HG02759 (cell line): ENCODE measurements at regions not wholly inside any gene's neighbourhood (a gene's known extent, or its start where the extent isn't known, plus 50 kb on each side); places are given as distances from the start of the nearest gene placed in this dataset.

Source experiments
- ATAC-seq: cut with Tn5 transposase; IDR thresholded peaks from one replicate; pipeline ENCODE4 v1.9.1; 2021; ENCODE audit warnings: mild to moderate bottlenecking, moderate library complexity; ENCODE audit not compliant: unreplicated experiment

DNA sequence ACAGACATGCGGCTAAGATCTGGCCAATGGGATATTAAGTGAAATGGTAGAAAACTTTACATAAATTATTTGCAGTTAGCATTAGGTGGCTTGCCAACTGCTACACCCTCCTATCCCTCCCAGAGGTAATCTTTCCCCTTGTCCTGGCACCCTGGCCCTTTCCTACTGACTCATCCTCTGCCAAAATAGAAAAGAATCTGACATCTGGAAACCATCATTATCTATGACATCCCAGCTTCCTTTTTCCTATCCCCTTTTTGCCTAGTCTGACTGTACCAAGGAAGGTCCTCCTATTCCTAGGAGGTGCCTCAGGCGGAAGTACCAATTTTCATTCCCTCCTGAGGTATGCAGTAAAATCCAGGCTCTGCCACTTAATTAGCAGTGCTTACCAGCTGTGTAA, 163.6 kb upstream of the KLF3 start:
- ATAC-seq, result no peak

GRCh38 chr4:38501698-38502097, 162.3 kb upstream of the KLF3 start:
- ATAC-seq, result no peak

- ATAC-seq, result peak; percentile 86
Measured at GRCh38 chr4:38503689-38504395, 160.2 kb upstream of the KLF3 start.

GRCh38 chr4:38504396-38504715, 159.6 kb upstream of the KLF3 start:
- ATAC-seq, result peak; percentile 9

DNA sequence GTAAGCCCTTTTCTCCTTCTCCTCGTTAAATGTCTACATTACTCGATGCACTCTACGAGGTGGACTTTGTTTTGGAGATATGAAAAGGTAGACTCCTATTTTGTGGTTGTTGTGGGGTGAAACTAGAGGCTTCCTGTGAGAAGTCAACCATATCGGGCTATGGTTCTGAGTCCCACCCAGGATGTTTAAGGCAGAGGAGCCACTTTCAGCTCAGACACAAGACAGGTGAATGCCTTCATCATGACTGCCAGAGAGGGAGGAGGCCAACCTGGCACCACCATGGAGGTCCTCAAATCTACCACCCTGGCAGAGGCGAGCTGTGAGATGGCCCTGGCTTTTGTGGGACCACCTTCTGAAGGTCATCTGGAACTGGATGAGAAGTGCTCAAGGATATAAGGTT, 154.4 kb upstream of the KLF3 start:
- ATAC-seq, result no peak

- no peak for ATAC-seq
Measured at GRCh38 chr4:38510201-38510600, 153.8 kb upstream of the KLF3 start.

DNA sequence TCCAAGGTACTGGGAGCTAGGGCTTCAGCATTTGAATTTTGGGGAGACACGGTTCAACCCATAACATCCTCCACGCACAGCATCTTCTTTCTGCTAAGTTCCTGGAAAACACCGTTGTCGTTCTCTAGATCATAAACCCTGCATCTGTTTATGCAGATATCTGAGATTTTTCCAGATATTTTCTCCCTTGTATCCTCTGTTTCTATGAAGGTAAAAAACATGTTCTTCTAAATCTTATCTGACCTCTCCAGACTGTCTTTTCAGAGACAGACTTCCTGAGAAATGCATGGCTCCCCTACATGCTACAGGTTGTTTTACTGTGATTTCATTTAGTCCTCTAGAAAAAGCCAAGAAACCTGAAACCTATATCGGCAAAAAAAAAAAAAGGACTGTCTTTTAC, 152.3 kb upstream of the KLF3 start:
- ATAC-seq, result no peak

GRCh38 chr4:38512840-38513239, 151.2 kb upstream of the KLF3 start:
- ATAC-seq, result no peak

GRCh38 chr4:38514465-38515146, 149.4 kb upstream of the KLF3 start:
- no peak for ATAC-seq

GRCh38 chr4:38516190-38516589, 147.8 kb upstream of the KLF3 start:
- no peak for ATAC-seq

- ATAC-seq, result no peak
Measured at GRCh38 chr4:38519666-38520065, 144.3 kb upstream of the KLF3 start.

GRCh38 chr4:38523054-38523453, 140.9 kb upstream of the KLF3 start:
- ATAC-seq, result no peak

DNA sequence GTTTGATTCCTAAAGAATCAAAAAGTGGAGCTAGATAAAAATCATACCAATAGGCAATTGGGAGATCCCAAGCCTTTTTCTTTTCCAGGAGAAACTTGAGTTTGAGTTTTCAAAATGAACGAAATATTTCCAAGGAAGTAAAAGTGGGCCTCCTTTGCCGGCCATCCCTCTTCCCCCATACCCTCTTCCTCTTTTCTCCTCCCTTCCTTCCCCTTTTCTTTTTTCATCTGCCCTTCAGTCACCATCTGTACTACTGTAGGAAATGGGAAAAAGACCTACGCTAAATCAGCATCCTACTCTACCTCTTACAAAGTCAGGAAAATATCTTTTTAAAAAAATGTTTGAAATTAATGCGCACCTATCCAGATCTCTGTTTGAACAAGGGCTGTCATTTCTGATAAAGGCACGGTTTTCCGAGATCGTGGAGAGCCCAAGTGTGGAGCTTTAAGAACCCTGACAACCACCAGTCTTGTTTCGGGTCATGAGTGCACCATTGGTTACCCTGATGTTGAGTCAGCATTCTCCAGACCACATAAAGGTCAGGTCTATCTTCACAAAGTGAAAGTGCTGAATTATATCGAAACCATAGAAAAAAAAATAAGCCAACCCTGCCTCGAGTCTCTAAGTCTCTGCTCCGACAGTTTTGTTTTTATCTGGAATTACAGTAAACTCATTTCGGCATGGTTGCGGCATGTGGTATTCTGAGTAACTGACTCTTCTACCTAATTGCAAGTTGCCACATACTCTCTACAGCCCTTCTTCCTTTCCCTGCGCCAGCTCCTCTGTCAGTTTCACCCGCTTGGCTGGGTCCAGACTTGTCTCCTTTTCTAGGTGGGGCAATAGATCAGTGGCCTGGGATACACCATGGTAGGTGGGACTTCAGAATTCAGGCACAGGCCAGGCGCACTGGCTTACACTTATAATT, 140.2 kb upstream of the KLF3 start:
- ATAC-seq, result peak; percentile 96

GRCh38 chr4:38526412-38526811, 137.6 kb upstream of the KLF3 start:
- no peak for ATAC-seq

GRCh38 chr4:38529189-38530115, 134.5 kb upstream of the KLF3 start:
- ATAC-seq, result peak; percentile 80

DNA sequence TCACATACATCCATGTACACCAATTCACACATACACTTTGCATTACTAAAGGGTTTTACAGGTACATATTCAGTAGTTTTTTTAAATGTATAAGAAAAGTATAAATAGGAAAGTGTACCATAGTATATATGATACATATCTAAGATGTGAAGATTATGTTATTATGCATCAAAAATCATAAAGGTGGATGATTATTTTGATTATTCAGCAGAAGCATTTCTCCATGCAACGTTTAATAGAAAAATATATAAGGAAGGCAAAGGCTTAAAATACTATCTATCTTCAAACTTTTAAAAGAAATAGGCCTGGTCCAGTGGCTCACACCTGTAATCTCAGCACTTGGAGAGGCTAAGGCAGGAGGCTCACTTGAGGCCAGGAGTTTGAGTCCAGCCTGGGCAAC, 133.5 kb upstream of the KLF3 start:
- no peak for ATAC-seq

DNA sequence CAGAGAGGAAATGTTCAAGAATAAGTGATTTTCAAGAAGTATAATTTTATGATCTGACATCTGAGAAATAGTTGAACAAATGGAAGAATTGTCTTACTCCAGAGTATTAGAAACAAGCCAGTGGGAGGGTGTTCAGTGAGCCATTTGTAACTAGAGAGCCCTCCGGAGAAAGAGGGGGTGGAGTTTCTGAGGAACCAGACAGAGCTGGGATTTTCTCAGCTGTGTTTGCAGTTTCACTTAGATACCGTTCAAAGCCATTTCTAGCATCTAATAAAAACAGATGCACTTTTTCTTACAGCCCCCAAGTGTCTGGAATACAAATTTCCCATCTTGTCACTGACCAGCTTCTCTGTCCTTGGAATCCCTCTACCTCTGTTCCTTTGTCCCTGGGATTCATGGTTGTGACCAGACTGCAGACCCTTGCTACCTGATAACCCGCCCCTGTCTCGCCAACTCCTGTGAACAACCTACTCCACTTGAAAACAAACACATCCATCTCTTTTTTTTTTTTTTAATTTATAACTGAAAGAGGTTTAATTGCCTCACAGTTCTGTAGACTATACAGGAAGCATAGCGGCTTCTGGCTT, 132.8 kb upstream of the KLF3 start:
- no peak for ATAC-seq

DNA sequence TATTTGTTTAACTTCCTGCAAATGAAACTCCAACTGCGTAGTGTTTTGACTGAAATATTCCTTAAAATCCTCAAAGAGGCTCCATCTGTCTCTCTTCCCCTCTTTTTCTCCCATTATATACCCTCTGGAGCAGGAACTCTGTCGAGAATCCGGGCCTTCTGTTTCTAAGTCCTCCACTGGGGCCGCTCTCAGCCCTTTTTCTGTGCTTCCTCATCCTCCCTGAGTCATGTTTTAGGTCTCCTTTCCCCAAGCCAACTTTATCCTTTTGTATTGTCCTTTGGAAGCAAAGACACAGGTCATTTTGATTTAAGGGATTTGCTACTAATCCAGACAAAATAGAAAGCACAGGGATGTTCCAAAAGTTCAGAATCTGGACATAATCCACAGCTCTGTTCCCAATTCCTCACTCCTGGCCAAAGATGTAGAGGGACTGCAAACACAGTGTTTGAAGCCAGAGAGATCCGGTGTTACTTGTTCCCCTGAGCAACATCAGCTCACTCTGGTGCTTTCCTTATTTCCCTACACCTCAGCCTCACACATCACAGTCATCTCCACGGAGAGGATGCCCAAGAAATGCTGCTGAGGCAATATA, 131.0 kb upstream of the KLF3 start:
- no peak for ATAC-seq

DNA sequence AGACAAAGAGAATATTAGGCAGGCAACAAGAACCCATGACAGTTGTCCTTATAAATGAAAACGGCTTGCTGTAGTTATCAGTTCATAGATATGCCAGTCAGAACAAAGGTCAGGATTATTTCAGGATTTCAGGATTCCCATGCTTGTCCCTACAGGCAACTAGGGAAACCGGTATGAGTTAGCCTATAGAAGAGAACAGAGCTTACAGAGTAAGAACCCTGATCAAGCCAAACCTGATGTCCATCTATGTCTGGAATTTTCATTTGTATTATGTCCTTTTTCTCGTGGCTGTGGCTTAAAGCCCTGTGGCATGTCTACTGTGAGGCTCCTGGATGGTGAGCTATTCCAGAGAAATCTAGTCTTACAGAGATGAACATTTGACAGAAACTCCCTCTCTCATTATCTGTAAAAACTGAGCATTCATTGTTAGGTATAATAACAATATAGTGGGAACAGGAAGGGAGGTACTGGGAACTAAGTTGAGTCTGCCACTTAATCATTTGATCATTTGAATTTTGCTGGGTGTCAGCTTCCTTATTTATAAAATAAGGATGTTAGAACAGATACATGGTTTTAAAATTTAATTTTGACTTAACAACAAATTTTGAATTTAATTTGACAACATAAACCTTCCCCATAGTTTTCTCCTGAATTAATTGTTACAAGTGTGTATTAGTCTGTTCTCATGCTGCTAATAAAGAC, 129.5 kb upstream of the KLF3 start:
- ATAC-seq, result no peak
